Mesothelial cell of epicardium (in vitro differentiated cells): ENCODE measurements at regions not wholly inside any gene's neighbourhood (a gene's known extent, or its start where the extent isn't known, plus 50 kb on each side); places are given as distances from the start of the nearest gene placed in this dataset.

ENCODE experiments used
- DNase-seq, 2 experiments: peaks; one replicate each; pipeline ENCODE4 v3.0.0; 2021; ENCODE audit warnings: low spot score in 2 of 2; ENCODE audit not compliant: unreplicated experiment in 2 of 2
- H3K27ac Mint-ChIP-seq: 2 replicates; pipeline ENCODE4 v1.8.0; 2021; ENCODE audit warnings: mixed read lengths
- H3K27me3 Mint-ChIP-seq: 2 replicates; pipeline ENCODE4 v1.8.0; 2021; ENCODE audit warnings: low read depth, mixed read lengths
- H3K36me3 Mint-ChIP-seq: 2 replicates; pipeline ENCODE4 v1.8.0; 2021; ENCODE audit warnings: mixed read lengths
- H3K4me1 Mint-ChIP-seq: 2 replicates; pipeline ENCODE4 v1.8.0; 2021; ENCODE audit warnings: mixed read lengths
- H3K4me3 Mint-ChIP-seq: 2 replicates; pipeline ENCODE4 v1.8.0; 2021; ENCODE audit warnings: mild to moderate bottlenecking, moderate library complexity, mixed read lengths
- H3K9me3 Mint-ChIP-seq: 2 replicates; pipeline ENCODE4 v1.8.0; 2021; ENCODE audit warnings: mixed read lengths
- CTCF ChIP-seq: fragments of 200-600 bp; sonication (generic); IDR thresholded peaks from one replicate; pipeline ENCODE4 v1.5.0; 2021; ENCODE audit warnings: antibody characterized with exemption; ENCODE audit not compliant: unreplicated experiment

GRCh38 chr4:32876546-32876945, 2156.4 kb downstream of the PCDH7 start:
- H3K36me3 Mint-ChIP-seq = no peaks in the 10 kb centered on the region
- no peak for TF ChIP-seq CTCF
- H3K4me1 Mint-ChIP-seq = no peaks in the 10 kb centered on the region
- no peak overlapping the region for H3K4me3 Mint-ChIP-seq
- H3K27me3 Mint-ChIP-seq = no peaks in the 10 kb centered on the region
- DNase-seq = no peak
- H3K27ac Mint-ChIP-seq = no peak overlapping the region
- peaks cover 11% of the 10 kb centered on the region for H3K9me3 Mint-ChIP-seq

DNA sequence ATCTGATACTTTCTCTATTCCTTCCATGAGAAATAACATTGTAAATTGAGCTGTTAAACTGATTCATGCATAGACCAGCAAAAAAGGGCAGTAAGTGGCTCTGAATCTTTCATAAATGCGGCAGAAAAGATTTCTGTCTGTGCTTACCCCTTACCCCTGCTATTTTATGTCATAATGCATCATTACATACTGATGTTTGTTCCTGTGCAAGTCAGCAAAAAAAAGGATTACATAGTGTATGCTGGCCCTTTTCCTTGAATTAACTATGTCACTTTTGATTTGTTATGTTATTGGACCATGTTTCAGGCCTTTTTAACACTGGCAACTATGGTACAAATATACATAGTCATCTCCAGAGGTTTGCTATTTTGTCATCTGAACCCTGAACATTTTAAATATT, 2159.7 kb downstream of the PCDH7 start:
- H3K27ac Mint-ChIP-seq = no peak overlapping the region
- H3K27me3 Mint-ChIP-seq = no peaks in the 10 kb centered on the region
- peaks cover under 1% of the 10 kb centered on the region for H3K9me3 Mint-ChIP-seq
- no peaks in the 10 kb centered on the region for H3K36me3 Mint-ChIP-seq
- no peaks in the 10 kb centered on the region for H3K4me1 Mint-ChIP-seq
- no peak overlapping the region for H3K4me3 Mint-ChIP-seq
- DNase-seq = no peak
- TF ChIP-seq CTCF = no peak

DNA sequence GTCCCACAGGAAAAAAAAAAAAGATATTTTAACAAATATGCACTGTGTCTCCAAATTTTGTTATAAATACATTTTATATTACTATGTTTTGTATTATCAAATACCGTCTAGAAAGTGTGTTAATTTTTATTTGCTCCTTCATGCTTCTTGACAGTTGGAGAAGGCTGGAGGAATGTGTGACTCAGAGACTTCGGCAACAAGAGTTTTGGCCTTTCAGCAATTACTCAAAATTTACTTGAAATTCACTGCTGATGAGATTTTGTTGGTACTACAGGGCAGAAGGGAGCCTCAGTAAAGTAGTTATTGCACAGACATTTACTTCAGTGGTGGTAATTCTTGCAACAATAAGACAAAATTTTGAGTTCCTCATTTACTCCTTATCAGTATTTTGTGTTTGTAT, 2164.0 kb downstream of the PCDH7 start:
- H3K4me1 Mint-ChIP-seq = no peaks in the 10 kb centered on the region
- no peak overlapping the region for H3K4me3 Mint-ChIP-seq
- no peak for DNase-seq
- TF ChIP-seq CTCF = no peak
- H3K36me3 Mint-ChIP-seq = no peaks in the 10 kb centered on the region
- no peak overlapping the region for H3K27ac Mint-ChIP-seq
- no peaks in the 10 kb centered on the region for H3K27me3 Mint-ChIP-seq
- H3K9me3 Mint-ChIP-seq = no peaks in the 10 kb centered on the region

GRCh38 chr4:32890398-32890797, 2170.2 kb downstream of the PCDH7 start:
- no peak for TF ChIP-seq CTCF
- Mint-ChIP-seq H3K27me3 (no peaks in the 10 kb centered on the region), H3K9me3 (peaks cover 4% of the 10 kb centered on the region), H3K4me3 (no peak overlapping the region), H3K36me3 (no peaks in the 10 kb centered on the region), H3K27ac (no peak overlapping the region), H3K4me1 (no peaks in the 10 kb centered on the region)
- DNase-seq = no peak

DNA sequence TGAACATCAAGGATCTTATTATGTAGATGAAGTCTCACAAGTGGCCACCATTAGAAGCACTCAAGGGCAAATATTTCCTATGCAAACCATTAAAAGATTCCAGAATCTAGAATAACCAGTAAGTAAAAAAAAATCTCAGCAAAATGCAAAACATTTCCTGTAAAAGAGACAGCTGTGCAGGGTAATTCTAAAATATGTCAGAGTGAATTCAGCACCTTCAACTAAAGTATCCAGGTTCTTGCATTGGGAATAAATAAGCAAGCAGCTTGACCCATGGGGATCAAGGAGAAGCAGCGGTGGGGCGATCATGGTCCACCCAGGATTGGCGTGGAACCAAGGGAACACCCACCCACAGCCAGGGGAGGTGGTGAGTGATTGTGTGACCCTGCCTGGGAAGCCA, 2188.9 kb downstream of the PCDH7 start:
- DNase-seq = no peak
- Mint-ChIP-seq H3K36me3 (peaks cover 3% of the 10 kb centered on the region), H3K27ac (no peak overlapping the region), H3K9me3 (peaks cover 49% of the 10 kb centered on the region), H3K27me3 (no peaks in the 10 kb centered on the region), H3K4me1 (no peaks in the 10 kb centered on the region), H3K4me3 (no peak overlapping the region)
- TF ChIP-seq CTCF = no peak

DNA sequence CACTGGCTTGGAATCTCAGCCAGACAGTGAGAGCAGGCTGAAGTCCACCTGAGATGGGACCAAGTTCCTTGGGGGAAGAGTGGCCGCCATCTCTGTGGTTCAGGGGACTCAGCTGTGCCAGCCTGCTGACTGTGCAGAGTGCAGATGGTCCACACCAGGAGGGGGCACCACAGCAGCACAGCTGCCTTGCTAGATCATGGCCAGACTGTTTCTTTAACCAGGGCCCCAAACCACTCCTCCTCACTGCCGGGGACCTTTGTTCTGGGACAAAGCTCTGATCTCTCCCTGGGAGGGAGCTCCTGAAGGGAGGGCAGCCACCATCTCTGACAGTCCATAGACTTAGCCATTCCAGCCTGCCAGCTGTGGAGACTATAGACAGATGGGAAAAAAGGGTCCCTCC, 2189.6 kb downstream of the PCDH7 start:
- H3K27ac Mint-ChIP-seq = no peak overlapping the region
- DNase-seq = no peak
- no peak for TF ChIP-seq CTCF

More for the DNA sequence above, 2189.6 kb downstream of the PCDH7 start:
- Mint-ChIP-seq H3K4me1 (no peaks in the 10 kb centered on the region), H3K9me3 (peaks cover 43% of the 10 kb centered on the region), H3K36me3 (peaks cover 3% of the 10 kb centered on the region), H3K27me3 (no peaks in the 10 kb centered on the region), H3K4me3 (no peak overlapping the region)
